ENCODE measurements at regions not wholly inside any gene's neighbourhood (a gene's known extent, or its start where the extent isn't known, plus 50 kb on each side); places are given as distances from the start of the nearest gene placed in this dataset.

DNA sequence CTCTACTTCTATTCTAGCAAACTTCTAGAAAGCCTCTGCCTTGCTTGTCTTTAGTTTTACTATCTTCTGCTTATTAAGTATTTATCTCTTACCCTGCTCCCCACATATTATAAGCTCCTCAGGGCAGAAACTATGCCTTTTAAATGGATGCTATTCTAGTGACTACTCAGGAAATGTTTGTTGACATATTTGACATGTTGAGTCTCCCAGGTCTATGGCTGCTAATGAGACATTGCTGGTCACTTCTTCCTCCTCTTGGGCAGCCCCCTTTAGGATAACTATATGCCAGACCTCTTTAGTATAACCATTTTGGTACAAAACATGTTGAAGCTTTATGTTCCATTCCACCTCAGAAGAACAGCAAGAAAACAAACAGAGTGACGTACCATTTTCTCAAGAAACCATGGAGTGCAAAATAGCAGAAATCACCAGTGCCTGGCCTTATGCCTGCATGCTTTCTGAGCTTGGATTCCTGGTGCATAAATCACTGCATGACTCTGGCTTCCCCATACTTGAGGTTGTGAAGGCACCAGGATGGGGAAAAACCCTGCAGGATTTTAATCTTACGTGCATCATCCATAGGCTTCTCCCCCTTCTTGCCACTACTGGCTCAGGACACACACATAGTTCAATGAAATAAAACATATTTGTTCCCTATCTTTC, 202.6 kb downstream of the TMX1 start:
- no peak for TF ChIP-seq FOXA1 (IDR thresholded peaks at IDR 0.05)
- no peak for TF ChIP-seq CTBP1 (IDR thresholded peaks at IDR 0.05; ENCODE audit: borderline replicate concordance)
- no peak for TF ChIP-seq SP1 (IDR thresholded peaks at IDR 0.05)
- no peak for TF ChIP-seq ELF4 (IDR thresholded peaks at IDR 0.05)
- no peak for TF ChIP-seq BHLHE40 (IDR thresholded peaks at IDR 0.05; ENCODE audit: borderline replicate concordance)
- no peak for TF ChIP-seq HDGF (IDR thresholded peaks at IDR 0.05; ENCODE audit: borderline replicate concordance)
- no peak for TF ChIP-seq NFRKB (IDR thresholded peaks at IDR 0.05)

Data from HEK293T (cell line).